ENCODE measurements at regions not wholly inside any gene's neighbourhood (a gene's known extent, or its start where the extent isn't known, plus 50 kb on each side); places are given as distances from the start of the nearest gene placed in this dataset.

GRCh38 chr4:125719987-125720386 is 405.2 kb downstream of the FAT4 start:
- no peaks in the 10 kb centered on the region for H3K36me3 Mint-ChIP-seq (ENCODE audit: low read depth)
- no peaks in the 10 kb centered on the region for H3K4me1 Mint-ChIP-seq
- no peak for DNase-seq
- no peaks in the 10 kb centered on the region for H3K9me3 Mint-ChIP-seq
- intact Hi-C loops (cut with micrococcal nuclease), result no loop called here
- no peaks in the 10 kb centered on the region for H3K27me3 Mint-ChIP-seq
- H3K4me3 Mint-ChIP-seq, result no peak overlapping the region
- H3K27ac Mint-ChIP-seq, result no peak overlapping the region

- no peaks in the 10 kb centered on the region for H3K4me1 Mint-ChIP-seq
- intact Hi-C loops (cut with micrococcal nuclease), result no loop called here
- H3K27me3 Mint-ChIP-seq, result no peaks in the 10 kb centered on the region
- H3K9me3 Mint-ChIP-seq, result no peaks in the 10 kb centered on the region
- no peaks in the 10 kb centered on the region for H3K36me3 Mint-ChIP-seq (ENCODE audit: low read depth)
- no peak overlapping the region for H3K27ac Mint-ChIP-seq
- DNase-seq, result no peak
- no peak overlapping the region for H3K4me3 Mint-ChIP-seq
Observed at GRCh38 chr4:125722009-125722408, 407.3 kb downstream of the FAT4 start.

GRCh38 chr4:125725957-125726525 is 411.3 kb downstream of the FAT4 start:
- no peak for DNase-seq
- H3K27ac Mint-ChIP-seq, result no peak overlapping the region

GRCh38 chr4:125727931-125728330 is 413.2 kb downstream of the FAT4 start:
- Mint-ChIP-seq H3K27me3 (no peaks in the 10 kb centered on the region), H3K27ac (no peak overlapping the region), H3K36me3 (ENCODE audit: low read depth) (no peaks in the 10 kb centered on the region), H3K9me3 (no peaks in the 10 kb centered on the region), H3K4me3 (no peak overlapping the region), H3K4me1 (no peaks in the 10 kb centered on the region)
- DNase-seq, result no peak
- intact Hi-C loops (cut with micrococcal nuclease), result no loop called here

More at GRCh38 chr4:125725957-125726525, 411.3 kb downstream of the FAT4 start:
- Mint-ChIP-seq H3K36me3 (ENCODE audit: low read depth) (no peaks in the 10 kb centered on the region), H3K4me1 (no peaks in the 10 kb centered on the region), H3K9me3 (no peaks in the 10 kb centered on the region), H3K4me3 (no peak overlapping the region), H3K27me3 (no peaks in the 10 kb centered on the region)
- intact Hi-C loops (cut with micrococcal nuclease), result no loop called here

- H3K27me3 Mint-ChIP-seq, result no peaks in the 10 kb centered on the region
- no peak overlapping the region for H3K27ac Mint-ChIP-seq
- H3K4me1 Mint-ChIP-seq, result no peaks in the 10 kb centered on the region
- H3K36me3 Mint-ChIP-seq (ENCODE audit: low read depth), result no peaks in the 10 kb centered on the region
- intact Hi-C loops (cut with micrococcal nuclease), result no loop called here
- H3K9me3 Mint-ChIP-seq, result no peaks in the 10 kb centered on the region
- no peak for DNase-seq
- no peak overlapping the region for H3K4me3 Mint-ChIP-seq
Observed at GRCh38 chr4:125728568-125728967, 413.8 kb downstream of the FAT4 start.

GRCh38 chr4:125729171-125729570 is 414.4 kb downstream of the FAT4 start:
- no peak for DNase-seq
- H3K4me1 Mint-ChIP-seq, result no peaks in the 10 kb centered on the region
- no peaks in the 10 kb centered on the region for H3K27me3 Mint-ChIP-seq
- H3K9me3 Mint-ChIP-seq, result no peaks in the 10 kb centered on the region
- H3K36me3 Mint-ChIP-seq (ENCODE audit: low read depth), result no peaks in the 10 kb centered on the region
- no peak overlapping the region for H3K4me3 Mint-ChIP-seq
- intact Hi-C loops (cut with micrococcal nuclease), result no loop called here
- H3K27ac Mint-ChIP-seq, result no peak overlapping the region

- H3K27me3 Mint-ChIP-seq, result no peaks in the 10 kb centered on the region
- no peaks in the 10 kb centered on the region for H3K36me3 Mint-ChIP-seq (ENCODE audit: low read depth)
Observed at GRCh38 chr4:125732632-125733031, 417.9 kb downstream of the FAT4 start.

GRCh38 chr4:125734504-125734903 is 419.7 kb downstream of the FAT4 start:
- H3K27ac Mint-ChIP-seq, result no peak overlapping the region
- no peak for DNase-seq
- H3K4me1 Mint-ChIP-seq, result no peaks in the 10 kb centered on the region
- H3K36me3 Mint-ChIP-seq (ENCODE audit: low read depth), result no peaks in the 10 kb centered on the region
- intact Hi-C loops (cut with micrococcal nuclease), result no loop called here
- no peaks in the 10 kb centered on the region for H3K27me3 Mint-ChIP-seq
- H3K9me3 Mint-ChIP-seq, result no peaks in the 10 kb centered on the region
- no peak overlapping the region for H3K4me3 Mint-ChIP-seq

More at GRCh38 chr4:125732632-125733031, 417.9 kb downstream of the FAT4 start:
- H3K4me3 Mint-ChIP-seq, result no peak overlapping the region
- H3K4me1 Mint-ChIP-seq, result no peaks in the 10 kb centered on the region
- H3K27ac Mint-ChIP-seq, result no peak overlapping the region
- DNase-seq, result no peak
- intact Hi-C loops (cut with micrococcal nuclease), result no loop called here
- H3K9me3 Mint-ChIP-seq, result no peaks in the 10 kb centered on the region

- no peak for DNase-seq
- Mint-ChIP-seq H3K4me3 (no peak overlapping the region), H3K27me3 (no peaks in the 10 kb centered on the region), H3K27ac (no peak overlapping the region), H3K36me3 (ENCODE audit: low read depth) (no peaks in the 10 kb centered on the region), H3K9me3 (no peaks in the 10 kb centered on the region), H3K4me1 (no peaks in the 10 kb centered on the region)
- intact Hi-C loops (cut with micrococcal nuclease), result no loop called here
Observed at GRCh38 chr4:125735102-125735501, 420.3 kb downstream of the FAT4 start.

- Mint-ChIP-seq H3K27ac (no peak overlapping the region), H3K4me3 (no peak overlapping the region), H3K27me3 (no peaks in the 10 kb centered on the region), H3K9me3 (no peaks in the 10 kb centered on the region), H3K36me3 (ENCODE audit: low read depth) (no peaks in the 10 kb centered on the region), H3K4me1 (no peaks in the 10 kb centered on the region)
- DNase-seq, result no peak
- intact Hi-C loops (cut with micrococcal nuclease), result no loop called here
Observed at GRCh38 chr4:125736057-125736456, 421.3 kb downstream of the FAT4 start.

- intact Hi-C loops (cut with micrococcal nuclease), result no loop called here
- Mint-ChIP-seq H3K9me3 (no peaks in the 10 kb centered on the region), H3K27me3 (no peaks in the 10 kb centered on the region), H3K4me1 (no peaks in the 10 kb centered on the region), H3K27ac (no peak overlapping the region), H3K36me3 (ENCODE audit: low read depth) (no peaks in the 10 kb centered on the region), H3K4me3 (no peak overlapping the region)
- no peak for DNase-seq
Observed at GRCh38 chr4:125739760-125740159, 425.0 kb downstream of the FAT4 start.

GRCh38 chr4:125741825-125742452 is 427.2 kb downstream of the FAT4 start:
- Mint-ChIP-seq H3K4me1 (no peaks in the 10 kb centered on the region), H3K9me3 (no peaks in the 10 kb centered on the region), H3K27ac (no peak overlapping the region), H3K36me3 (ENCODE audit: low read depth) (no peaks in the 10 kb centered on the region), H3K27me3 (no peaks in the 10 kb centered on the region), H3K4me3 (no peak overlapping the region)
- intact Hi-C loops (cut with micrococcal nuclease), result no loop called here
- no peak for DNase-seq

- no peak overlapping the region for H3K27ac Mint-ChIP-seq
- H3K36me3 Mint-ChIP-seq (ENCODE audit: low read depth), result no peaks in the 10 kb centered on the region
- H3K9me3 Mint-ChIP-seq, result no peaks in the 10 kb centered on the region
- H3K27me3 Mint-ChIP-seq, result no peaks in the 10 kb centered on the region
- no peaks in the 10 kb centered on the region for H3K4me1 Mint-ChIP-seq
- H3K4me3 Mint-ChIP-seq, result no peak overlapping the region
- intact Hi-C loops (cut with micrococcal nuclease), result no loop called here
- no peak for DNase-seq
Observed at GRCh38 chr4:125744891-125745364, 430.2 kb downstream of the FAT4 start.

GRCh38 chr4:125749354-125749753 is 434.6 kb downstream of the FAT4 start:
- DNase-seq, result no peak
- no peaks in the 10 kb centered on the region for H3K36me3 Mint-ChIP-seq (ENCODE audit: low read depth)
- H3K4me1 Mint-ChIP-seq, result no peaks in the 10 kb centered on the region
- intact Hi-C loops (cut with micrococcal nuclease), result no loop called here
- no peak overlapping the region for H3K27ac Mint-ChIP-seq
- no peaks in the 10 kb centered on the region for H3K27me3 Mint-ChIP-seq
- no peaks in the 10 kb centered on the region for H3K9me3 Mint-ChIP-seq
- H3K4me3 Mint-ChIP-seq, result no peak overlapping the region

GRCh38 chr4:125750399-125750798 is 435.6 kb downstream of the FAT4 start:
- no peaks in the 10 kb centered on the region for H3K36me3 Mint-ChIP-seq (ENCODE audit: low read depth)
- no peaks in the 10 kb centered on the region for H3K9me3 Mint-ChIP-seq
- intact Hi-C loops (cut with micrococcal nuclease), result no loop called here
- no peak for DNase-seq
- no peak overlapping the region for H3K4me3 Mint-ChIP-seq
- no peak overlapping the region for H3K27ac Mint-ChIP-seq
- H3K27me3 Mint-ChIP-seq, result no peaks in the 10 kb centered on the region
- H3K4me1 Mint-ChIP-seq, result no peaks in the 10 kb centered on the region
